Spleen (tissue), 7 donors: ENCODE measurements at regions not wholly inside any gene's neighbourhood (a gene's known extent, or its start where the extent isn't known, plus 50 kb on each side); places are given as distances from the start of the nearest gene placed in this dataset.

Source experiments
- CTCF ChIP-seq, 11 experiments: fragments of 200-600 bp in 7 of 11; fragments of 450-650 bp in 4 of 11; sonication (generic) in 4 of 11; IDR thresholded peaks in 8 of 11; conservative IDR thresholded peaks in 3 of 11; 1 replicate in 7 of 11; 2 replicates in 4 of 11; pipeline versions ENCODE4 v1.4.0 to v1.8.0; 2016 to 2021; ENCODE audit warnings: antibody characterized with exemption in 11 of 11, inconsistent platforms in 4 of 11, mild to moderate bottlenecking in 1 of 11
- POLR2A ChIP-seq, 3 donors: fragments of 450-650 bp; IDR thresholded peaks; one replicate each; pipeline ENCODE4 v1.5.1; 2017; ENCODE audit warnings: antibody characterized with exemption in 3 of 3, mild to moderate bottlenecking in 1 of 3
- donor health status: DM: no; HTN: no; CAD: no; lungs with moderate emphysema.
- donor health status: DM: no; HTN: no; CAD: no.
- donor health status: DM: no; HTN: no; CAD: no.

- TF ChIP-seq CTCF (IDR thresholded peaks at IDR 0.05 in 8 of 11, conservative IDR thresholded peaks at IDR 0.05 in 3 of 11) (no peak), POLR2A (IDR thresholded peaks at IDR 0.05) (no peak)
These were observed 237.5 kb downstream of the GADD45G start for GRCh38 chr9:89842267-89842768.
